Breast epithelium (tissue), 4 donors: ENCODE measurements at regions not wholly inside any gene's neighbourhood (a gene's known extent, or its start where the extent isn't known, plus 50 kb on each side); places are given as distances from the start of the nearest gene placed in this dataset.

ENCODE experiments used
- DNase-seq, 2 donors: peaks; one replicate each; pipeline ENCODE4 v3.0.0-alpha.2; 2019; ENCODE audit warnings: low spot score in 2 of 2
- H3K27ac ChIP-seq, 2 donors: fragments of 200-600 bp; sonication (generic) in 1 of 2; one replicate each; pipeline ENCODE4 v1.5.1; 2016 to 2019; ENCODE audit warnings: mild to moderate bottlenecking in 1 of 2
- H3K27me3 ChIP-seq, 2 donors: fragments of 200-600 bp; sonication (generic) in 1 of 2; one replicate each; pipeline versions ENCODE4 v1.5.1 to v1.6.0; 2017 to 2019; ENCODE audit warnings: control low read depth in 1 of 2, mild to moderate bottlenecking in 1 of 2
- H3K36me3 ChIP-seq: fragments of 200-600 bp; one replicate; pipeline ENCODE4 v1.5.1; 2019
- H3K4me1 ChIP-seq, 2 donors: fragments of 200-600 bp; sonication (generic); one replicate each; pipeline ENCODE4 v1.5.1; 2016 to 2019; ENCODE audit warnings: control low read depth in 1 of 2
- H3K4me3 ChIP-seq, 3 donors: fragments of 200-600 bp; sonication (generic); 1 replicate in 2 of 3; 2 replicates in 1 of 3; pipeline ENCODE4 v1.5.1; 2016 to 2019; ENCODE audit warnings: mild to moderate bottlenecking in 3 of 3, moderate library complexity in 2 of 3
- H3K9me3 ChIP-seq, 2 donors: fragments of 200-600 bp; sonication (generic) in 1 of 2; one replicate each; pipeline ENCODE4 v1.5.1; 2016 to 2019; ENCODE audit warnings: control low read depth in 1 of 2
- POLR2A ChIP-seq: fragments of 450-650 bp; IDR thresholded peaks from one replicate; pipeline ENCODE4 v1.6.1; 2016; ENCODE audit warnings: antibody characterized with exemption, mild to moderate bottlenecking, moderate library complexity
- POLR2AphosphoS5 ChIP-seq, 3 donors: sonication (generic); formaldehyde crosslinking; IDR thresholded peaks; one replicate each; pipeline ENCODE4 v1.6.1; 2017; ENCODE audit warnings: antibody characterized with exemption in 3 of 3
- intact Hi-C: fragments of 100-400 bp; cut with DNase I; formaldehyde crosslinking; loops from one replicate; pipeline ENCODE4 v1.15.1; 2023; ENCODE audit warnings: low total_unique reads
- TF ChIP-seq, protein P1 (sequence below), 3 donors: fragments of 450-650 bp; IDR thresholded peaks; one replicate each; pipeline ENCODE4 v1.5.1; 2016 to 2017; ENCODE audit warnings: antibody characterized with exemption in 3 of 3, mild to moderate bottlenecking in 3 of 3, moderate library complexity in 3 of 3

DNA sequence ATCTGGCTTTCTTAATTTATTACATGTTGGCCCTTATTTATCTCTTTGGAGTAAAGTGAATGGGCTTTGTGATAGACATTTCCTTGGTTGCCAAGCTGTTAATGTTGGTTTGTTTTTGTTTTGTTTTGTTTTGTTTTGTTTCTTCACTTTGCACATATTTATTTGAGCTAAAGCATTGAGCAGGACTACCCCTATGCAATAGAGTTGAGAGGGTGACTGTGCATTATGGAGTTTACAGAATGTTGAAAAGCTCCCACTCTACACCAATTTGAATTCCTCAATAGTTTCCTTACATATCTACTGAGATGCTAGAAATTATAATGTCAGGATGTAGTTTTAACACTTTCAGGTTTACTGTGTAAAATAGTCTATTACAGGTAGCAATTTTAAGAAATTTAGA, 462.8 kb upstream of the CBLB start:
- TF ChIP-seq POLR2A = no peak

DNA sequence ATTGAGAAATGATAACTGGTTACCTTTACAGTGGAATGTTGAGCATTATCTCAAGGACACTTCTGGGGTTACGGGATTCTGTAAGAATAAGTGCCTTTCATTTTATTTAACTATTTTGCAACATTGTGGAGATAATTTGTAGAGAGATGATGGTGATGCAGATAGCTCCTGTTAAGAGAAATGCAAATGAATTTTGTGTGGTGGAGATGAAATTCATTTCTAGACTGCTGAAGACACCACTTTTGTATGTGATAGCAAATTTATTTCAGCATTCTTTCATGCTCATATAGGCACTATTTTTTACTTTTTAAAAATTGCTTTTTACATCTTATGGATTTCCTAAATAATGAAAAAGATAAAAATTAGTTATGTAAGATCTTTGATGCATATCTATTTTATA, 463.3 kb upstream of the CBLB start:
- H3K4me1 ChIP-seq = no peaks in the 10 kb centered on the region
- TF ChIP-seq POLR2A (no peak), POLR2AphosphoS5 (IDR thresholded peaks at IDR 0.05) (no peak)
- TF ChIP-seq, protein P1, sequence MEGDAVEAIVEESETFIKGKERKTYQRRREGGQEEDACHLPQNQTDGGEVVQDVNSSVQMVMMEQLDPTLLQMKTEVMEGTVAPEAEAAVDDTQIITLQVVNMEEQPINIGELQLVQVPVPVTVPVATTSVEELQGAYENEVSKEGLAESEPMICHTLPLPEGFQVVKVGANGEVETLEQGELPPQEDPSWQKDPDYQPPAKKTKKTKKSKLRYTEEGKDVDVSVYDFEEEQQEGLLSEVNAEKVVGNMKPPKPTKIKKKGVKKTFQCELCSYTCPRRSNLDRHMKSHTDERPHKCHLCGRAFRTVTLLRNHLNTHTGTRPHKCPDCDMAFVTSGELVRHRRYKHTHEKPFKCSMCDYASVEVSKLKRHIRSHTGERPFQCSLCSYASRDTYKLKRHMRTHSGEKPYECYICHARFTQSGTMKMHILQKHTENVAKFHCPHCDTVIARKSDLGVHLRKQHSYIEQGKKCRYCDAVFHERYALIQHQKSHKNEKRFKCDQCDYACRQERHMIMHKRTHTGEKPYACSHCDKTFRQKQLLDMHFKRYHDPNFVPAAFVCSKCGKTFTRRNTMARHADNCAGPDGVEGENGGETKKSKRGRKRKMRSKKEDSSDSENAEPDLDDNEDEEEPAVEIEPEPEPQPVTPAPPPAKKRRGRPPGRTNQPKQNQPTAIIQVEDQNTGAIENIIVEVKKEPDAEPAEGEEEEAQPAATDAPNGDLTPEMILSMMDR (IDR thresholded peaks at IDR 0.05) = no peak
- H3K27ac ChIP-seq = no peak overlapping the region
- H3K27me3 ChIP-seq = no peaks in the 10 kb centered on the region
- H3K36me3 ChIP-seq = no peaks in the 10 kb centered on the region
- no peak for DNase-seq
- H3K4me3 ChIP-seq = no peak overlapping the region
- H3K9me3 ChIP-seq = no peaks in the 10 kb centered on the region
- intact Hi-C loops = no loop called here

More for the DNA sequence above, 462.8 kb upstream of the CBLB start:
- Histone ChIP-seq H3K4me1 (no peaks in the 10 kb centered on the region), H3K27me3 (no peaks in the 10 kb centered on the region), H3K36me3 (no peaks in the 10 kb centered on the region), H3K4me3 (no peak overlapping the region), H3K9me3 (no peaks in the 10 kb centered on the region), H3K27ac (no peak overlapping the region)
- DNase-seq = no peak
- intact Hi-C loops = no loop called here

DNA sequence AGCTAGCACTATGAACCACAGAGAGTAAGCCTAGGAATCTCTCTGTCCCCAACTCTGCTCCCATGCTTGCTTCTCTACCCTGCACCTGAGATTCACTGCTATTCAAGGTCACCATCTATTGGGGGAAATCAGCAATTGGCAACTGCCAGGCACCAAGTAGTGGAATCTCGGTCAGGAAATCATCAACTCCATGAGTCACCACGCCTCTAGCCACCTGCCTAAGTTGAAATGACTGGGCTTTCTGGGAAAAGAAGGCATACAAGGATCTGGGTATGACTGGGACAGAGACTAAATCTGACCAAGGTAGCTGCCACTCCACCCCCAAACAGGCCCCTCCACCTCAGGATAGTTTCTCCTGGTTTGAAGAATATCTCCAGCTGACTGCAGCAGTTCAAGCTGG, 464.1 kb upstream of the CBLB start:
- no peaks in the 10 kb centered on the region for H3K27me3 ChIP-seq
- no peaks in the 10 kb centered on the region for H3K9me3 ChIP-seq
- H3K27ac ChIP-seq = no peak overlapping the region
- H3K4me1 ChIP-seq = no peaks in the 10 kb centered on the region
- no peak overlapping the region for H3K4me3 ChIP-seq
- no peaks in the 10 kb centered on the region for H3K36me3 ChIP-seq
- DNase-seq = no peak
- TF ChIP-seq, protein P1 (IDR thresholded peaks at IDR 0.05) = no peak
- TF ChIP-seq POLR2A (no peak), POLR2AphosphoS5 (IDR thresholded peaks at IDR 0.05) (no peak)
- intact Hi-C loops = no loop called here

DNA sequence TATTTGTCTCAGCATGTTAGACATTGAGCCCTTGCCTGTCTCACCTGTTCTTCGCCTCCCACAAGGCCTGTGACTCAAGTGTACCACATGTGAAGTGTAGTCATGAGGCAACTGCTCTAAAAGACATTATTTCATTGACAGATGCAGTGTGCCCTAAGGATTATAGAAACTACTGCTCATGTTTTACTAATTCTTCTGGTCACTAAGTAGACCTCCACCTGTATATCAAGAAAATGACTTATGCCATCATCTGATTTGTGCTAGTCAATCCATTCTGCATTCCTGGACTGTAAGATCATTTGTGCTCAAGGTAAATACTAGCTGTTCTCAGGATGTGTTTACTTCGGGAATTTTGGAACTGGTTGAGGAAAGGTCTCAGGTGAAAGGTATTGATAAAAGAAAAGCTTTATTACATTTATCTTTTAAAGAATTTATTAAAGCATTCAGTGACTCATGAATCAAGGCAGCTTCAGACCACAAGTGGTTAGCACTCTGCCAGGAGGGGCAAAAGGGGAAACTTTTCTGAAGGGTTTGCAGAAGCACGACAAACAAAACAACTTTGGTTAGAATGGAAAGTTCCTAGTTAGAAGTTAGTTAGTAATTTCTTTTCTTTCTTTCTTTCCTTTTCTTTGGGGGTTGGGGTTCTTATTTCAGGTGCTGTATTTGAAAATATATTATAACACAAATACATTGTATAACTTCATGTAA, 465.3 kb upstream of the CBLB start:
- TF ChIP-seq POLR2A (no peak), POLR2AphosphoS5 (IDR thresholded peaks at IDR 0.05) (no peak)
- TF ChIP-seq, protein P1 (IDR thresholded peaks at IDR 0.05) = no peak
- H3K9me3 ChIP-seq = no peaks in the 10 kb centered on the region
- H3K27ac ChIP-seq = no peak overlapping the region
- DNase-seq = no peak
- H3K36me3 ChIP-seq = no peaks in the 10 kb centered on the region
- H3K27me3 ChIP-seq = no peaks in the 10 kb centered on the region
- intact Hi-C loops = no loop called here
- no peak overlapping the region for H3K4me3 ChIP-seq
- H3K4me1 ChIP-seq = no peaks in the 10 kb centered on the region

DNA sequence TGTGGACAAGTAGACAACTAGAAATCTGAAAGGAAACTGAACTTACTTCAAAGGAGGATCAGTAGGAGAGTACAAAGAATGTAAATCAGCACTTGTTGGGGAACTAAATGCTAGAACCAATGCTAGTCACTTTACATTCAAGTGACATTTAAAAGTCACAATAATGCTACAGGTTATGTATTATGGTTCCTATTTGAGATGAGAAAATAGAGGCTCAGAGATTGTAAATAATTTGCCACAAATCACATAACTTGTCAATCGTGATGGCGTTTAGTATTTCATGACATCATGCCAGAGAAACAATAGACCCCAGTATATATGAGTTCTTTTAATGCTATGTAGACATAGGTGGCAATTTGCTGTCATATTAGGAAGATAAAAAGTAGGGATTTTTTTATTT, 467.8 kb upstream of the CBLB start:
- no peak for DNase-seq
- Histone ChIP-seq H3K27me3 (no peaks in the 10 kb centered on the region), H3K27ac (no peak overlapping the region), H3K36me3 (no peaks in the 10 kb centered on the region), H3K9me3 (no peaks in the 10 kb centered on the region), H3K4me1 (no peaks in the 10 kb centered on the region), H3K4me3 (no peak overlapping the region)
- TF ChIP-seq, protein P1 (IDR thresholded peaks at IDR 0.05) = no peak
- no peak for TF ChIP-seq POLR2A
- no peak for TF ChIP-seq POLR2AphosphoS5 (IDR thresholded peaks at IDR 0.05)
- intact Hi-C loops = no loop called here
